ENCODE measurements at regions not wholly inside any gene's neighbourhood (a gene's known extent, or its start where the extent isn't known, plus 50 kb on each side); places are given as distances from the start of the nearest gene placed in this dataset.

GRCh38 chr20:52801628-52802006 is 170.5 kb upstream of the TSHZ2 start:
- TF ChIP-seq POLR2AphosphoS5 (IDR thresholded peaks at IDR 0.05): peak; percentile 56
- no peak for TF ChIP-seq POLR2A (IDR thresholded peaks at IDR 0.05)
- H3K4me3 ChIP-seq: no peak overlapping the region
- intact Hi-C loops (cut with DNase I): no loop called here
- H3K27ac ChIP-seq: peak overlapping the region in 1 of 2 donors; percentile 12
- DNase-seq (ENCODE audit: low spot score): peak; percentile 43
- 12% methylated on average over 6 of the region's 6 CpGs for WGBS
- no peaks in the 10 kb centered on the region for H3K36me3 ChIP-seq
- H3K4me1 ChIP-seq (replicated peaks): no peaks in the 10 kb centered on the region
- H3K27me3 ChIP-seq (replicated peaks; ENCODE audit: insufficient read depth): no peaks in the 10 kb centered on the region
- H3K9me3 ChIP-seq: no peaks in the 10 kb centered on the region

GRCh38 chr20:52800734-52801627 is 171.2 kb upstream of the TSHZ2 start:
- peak overlapping the region in 1 of 2 donors; percentile 12 for H3K27ac ChIP-seq
- no peaks in the 10 kb centered on the region for H3K9me3 ChIP-seq
- 45% methylated on average over 6 of the region's 6 CpGs for WGBS
- peak; percentile 44 for DNase-seq (ENCODE audit: low spot score)
- intact Hi-C loops (cut with DNase I): no loop called here
- H3K36me3 ChIP-seq: no peaks in the 10 kb centered on the region
- no peaks in the 10 kb centered on the region for H3K4me1 ChIP-seq (replicated peaks)
- H3K4me3 ChIP-seq: no peak overlapping the region
- no peaks in the 10 kb centered on the region for H3K27me3 ChIP-seq (replicated peaks; ENCODE audit: insufficient read depth)
- TF ChIP-seq POLR2AphosphoS5 (IDR thresholded peaks at IDR 0.05): no peak
- TF ChIP-seq CTCF (IDR thresholded peaks at IDR 0.05): no peak
- TF ChIP-seq POLR2A (IDR thresholded peaks at IDR 0.05): no peak

- Histone ChIP-seq H3K36me3 (no peaks in the 10 kb centered on the region), H3K27me3 (replicated peaks; ENCODE audit: insufficient read depth) (no peaks in the 10 kb centered on the region), H3K9me3 (no peaks in the 10 kb centered on the region), H3K27ac (no peak overlapping the region), H3K4me3 (no peak overlapping the region), H3K4me1 (replicated peaks) (no peaks in the 10 kb centered on the region)
- intact Hi-C loops (cut with DNase I): no loop called here
- 95% methylated on average over 2 of the region's 2 CpGs for WGBS
- TF ChIP-seq POLR2AphosphoS5 (IDR thresholded peaks at IDR 0.05): no peak
- no peak for TF ChIP-seq CTCF (IDR thresholded peaks at IDR 0.05)
- no peak for TF ChIP-seq POLR2A (IDR thresholded peaks at IDR 0.05)
- no peak for DNase-seq (ENCODE audit: low spot score)
These were observed 173.0 kb upstream of the TSHZ2 start for GRCh38 chr20:52799130-52799529.

GRCh38 chr20:52798124-52798523 is 174.0 kb upstream of the TSHZ2 start:
- no peak for DNase-seq (ENCODE audit: low spot score)
- H3K36me3 ChIP-seq: no peaks in the 10 kb centered on the region
- H3K4me3 ChIP-seq: no peak overlapping the region
- WGBS: 84% methylated on average over 1 of the region's 1 CpG
- H3K27ac ChIP-seq: no peak overlapping the region
- H3K9me3 ChIP-seq: no peaks in the 10 kb centered on the region
- no peaks in the 10 kb centered on the region for H3K27me3 ChIP-seq (replicated peaks; ENCODE audit: insufficient read depth)
- TF ChIP-seq CTCF (IDR thresholded peaks at IDR 0.05): no peak
- TF ChIP-seq POLR2A (IDR thresholded peaks at IDR 0.05): no peak
- TF ChIP-seq POLR2AphosphoS5 (IDR thresholded peaks at IDR 0.05): no peak
- intact Hi-C loops (cut with DNase I): no loop called here
- no peaks in the 10 kb centered on the region for H3K4me1 ChIP-seq (replicated peaks)

- no peaks in the 10 kb centered on the region for H3K9me3 ChIP-seq
- peaks cover 10% of the 10 kb centered on the region for H3K4me1 ChIP-seq (replicated peaks)
- TF ChIP-seq POLR2AphosphoS5 (IDR thresholded peaks at IDR 0.05) (no peak), POLR2A (IDR thresholded peaks at IDR 0.05) (no peak), CTCF (IDR thresholded peaks at IDR 0.05) (no peak)
- no peak overlapping the region for H3K4me3 ChIP-seq
- no peaks in the 10 kb centered on the region for H3K27me3 ChIP-seq (replicated peaks; ENCODE audit: insufficient read depth)
- intact Hi-C loops (cut with DNase I): no loop called here
- DNase-seq (ENCODE audit: low spot score): no peak
- no peaks in the 10 kb centered on the region for H3K36me3 ChIP-seq
- H3K27ac ChIP-seq: no peak overlapping the region
These were observed 177.3 kb upstream of the TSHZ2 start for GRCh38 chr20:52794853-52795252.

Data from prostate gland (tissue), 2 donors.